LoVo (cell line): ENCODE measurements at regions not wholly inside any gene's neighbourhood (a gene's known extent, or its start where the extent isn't known, plus 50 kb on each side); places are given as distances from the start of the nearest gene placed in this dataset.
"Not testable (repeated sequence)": the region's sequence is repeated elsewhere in the genome, so short reads cannot be mapped to it uniquely, and the experiment has no call there.

ENCODE experiments used
- DNase-seq: peaks from one replicate; pipeline ENCODE4 v3.0.0-alpha.2; 2016; ENCODE audit warnings: low spot score

- no peak for DNase-seq
Measured at GRCh38 chr5:109574985-109575384, 114.7 kb upstream of the MAN2A1 start.

DNA sequence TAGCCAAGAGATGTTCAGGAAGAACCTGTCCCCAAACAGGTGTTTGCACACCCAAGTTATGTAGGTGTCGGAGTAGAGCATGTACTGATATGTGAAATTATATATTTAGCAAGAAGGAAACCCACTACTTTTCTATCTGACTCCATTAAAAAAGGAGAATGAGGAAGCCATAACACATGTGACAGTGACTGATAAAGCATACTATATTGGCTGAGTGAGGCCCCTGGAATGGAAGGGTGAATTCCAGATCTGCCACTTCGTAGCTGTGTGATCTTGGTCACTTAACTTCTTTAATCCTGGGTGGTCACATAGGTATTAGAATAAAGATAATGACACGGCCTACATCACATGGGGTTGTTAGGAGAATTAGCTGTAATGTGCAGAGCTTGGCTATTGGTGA lies 116.0 kb upstream of the MAN2A1 start:
- DNase-seq = no peak

DNA sequence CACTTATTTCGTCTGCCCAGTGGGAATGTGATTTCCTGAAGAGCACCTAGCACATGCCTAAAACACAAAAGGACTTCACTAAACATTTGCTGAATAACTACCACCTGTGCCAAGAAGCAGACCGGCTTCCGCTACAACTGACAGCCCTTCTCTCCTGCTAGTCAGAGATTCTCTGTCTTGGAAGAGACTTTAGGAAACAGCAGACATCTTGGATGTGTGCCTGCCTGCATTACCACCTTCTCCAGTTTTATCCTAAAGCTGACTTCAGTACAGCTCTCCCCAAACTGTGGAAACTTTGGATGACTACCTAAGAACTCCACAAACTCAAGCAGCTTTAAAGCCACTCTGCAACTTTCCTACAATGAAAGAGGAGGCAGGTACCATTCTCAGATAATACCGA lies 116.5 kb upstream of the MAN2A1 start:
- DNase-seq = no peak

DNA sequence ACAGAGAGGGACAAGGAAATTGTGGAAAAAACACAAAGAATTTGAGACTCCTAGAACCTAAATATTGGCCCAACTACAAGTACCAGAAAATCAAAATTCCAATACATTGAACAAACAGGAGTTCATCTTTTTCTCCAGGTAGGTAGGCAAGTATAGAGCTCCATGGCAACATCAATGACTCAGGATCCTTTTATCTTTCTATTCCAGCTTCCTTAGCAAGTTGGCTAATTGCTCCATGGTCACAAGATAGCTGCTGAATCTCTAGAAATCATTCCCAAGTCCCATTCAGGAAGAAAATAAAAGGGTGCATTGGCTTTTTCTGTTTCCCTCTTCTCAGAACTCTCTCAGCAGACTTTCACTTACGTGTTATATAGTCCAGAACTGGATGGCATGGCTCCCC lies 117.9 kb upstream of the MAN2A1 start:
- DNase-seq = no peak

- no peak for DNase-seq
Measured at GRCh38 chr5:109570362-109570874, 119.3 kb upstream of the MAN2A1 start.

DNA sequence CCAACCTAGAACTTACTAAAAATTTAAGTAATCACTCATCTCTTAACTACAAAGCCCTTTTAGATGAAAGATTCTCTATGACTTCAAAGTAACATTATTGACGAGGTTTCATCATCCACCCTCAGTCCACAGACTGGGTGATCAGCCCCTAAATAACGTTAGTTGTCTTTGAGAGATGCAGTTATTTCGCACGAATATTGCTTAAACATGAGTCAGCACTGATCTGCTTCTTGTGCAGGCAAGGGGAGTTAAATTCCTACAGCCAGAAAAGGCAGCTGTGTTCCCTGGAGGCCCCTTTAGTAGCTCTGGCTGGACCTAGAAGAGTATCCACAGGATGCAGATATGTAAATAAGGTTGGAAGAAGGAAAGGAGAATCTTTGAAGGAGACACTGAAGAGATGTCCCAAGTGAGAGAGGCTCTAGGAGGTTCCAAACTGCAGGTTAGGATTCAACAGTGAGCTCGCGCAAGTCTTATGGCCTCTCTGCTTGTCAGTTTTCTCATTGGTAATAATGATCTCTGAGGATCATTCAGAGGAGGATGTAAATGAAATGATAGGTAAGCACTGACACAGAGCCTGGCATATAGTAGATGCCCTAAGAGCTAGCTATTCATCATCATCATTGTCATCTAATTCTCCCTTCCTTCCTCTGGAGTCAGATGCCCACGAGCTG lies 122.2 kb upstream of the MAN2A1 start:
- no peak for DNase-seq

DNA sequence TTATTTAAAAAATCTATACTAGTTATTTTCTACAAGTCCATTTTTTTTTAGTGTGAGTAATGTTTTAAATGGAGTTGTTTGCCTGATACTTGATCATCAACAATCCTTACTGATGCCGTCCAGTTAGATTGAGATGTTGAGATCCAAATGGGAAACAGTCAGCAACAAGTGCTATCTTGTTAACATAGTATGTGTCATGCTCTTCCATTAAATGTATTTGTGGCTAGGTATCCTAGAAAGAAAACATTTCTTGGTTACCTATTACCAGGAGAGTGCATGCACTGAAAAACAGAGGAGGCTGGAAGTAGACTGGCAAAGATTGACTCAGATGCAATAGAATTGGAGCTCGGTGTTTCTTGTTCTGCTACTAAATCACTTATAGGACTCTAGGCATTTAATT lies 123.4 kb upstream of the MAN2A1 start:
- no peak for DNase-seq

GRCh38 chr5:109563739-109564138 lies 126.0 kb upstream of the MAN2A1 start:
- no peak for DNase-seq

- DNase-seq = no peak
Measured at GRCh38 chr5:109563189-109563588, 126.5 kb upstream of the MAN2A1 start.

DNA sequence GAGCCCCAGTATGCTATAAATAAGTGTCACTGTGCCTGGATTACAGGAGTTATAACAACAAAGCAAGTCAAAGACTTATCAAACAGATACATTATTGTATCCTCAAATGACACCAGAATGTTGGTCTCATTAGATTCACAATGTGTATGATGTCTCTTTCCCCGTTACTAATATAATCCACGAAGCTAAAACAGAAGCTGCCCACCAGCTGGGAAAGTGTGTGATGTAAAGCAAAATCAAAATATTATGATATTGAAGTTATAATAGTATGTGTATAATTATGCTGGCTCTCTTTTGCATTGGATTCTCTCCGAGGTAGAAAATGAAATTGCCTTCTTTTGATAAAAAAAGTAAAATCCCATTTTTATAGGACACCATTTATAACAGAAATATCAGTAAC lies 127.3 kb upstream of the MAN2A1 start:
- no peak for DNase-seq

GRCh38 chr5:109561447-109561846 lies 128.3 kb upstream of the MAN2A1 start:
- DNase-seq = no peak

DNA sequence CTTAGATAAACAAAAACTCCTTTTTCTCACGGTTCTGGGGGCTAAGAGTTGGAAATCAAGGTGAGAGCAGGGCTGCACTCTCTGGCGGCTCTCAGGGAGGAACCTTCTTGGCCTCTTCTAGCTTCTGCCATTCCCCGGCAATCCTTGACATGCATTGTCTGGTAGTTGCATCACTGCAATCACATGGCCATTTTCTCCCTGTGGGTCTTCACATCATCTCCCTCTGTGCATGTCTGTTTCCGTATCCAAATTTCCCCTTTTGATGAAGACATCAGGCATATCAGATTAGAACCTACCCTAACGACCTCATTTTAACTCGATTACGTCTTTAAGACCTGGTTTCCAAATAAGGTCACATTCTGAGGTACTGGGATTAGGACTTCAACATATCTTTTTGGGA lies 129.2 kb upstream of the MAN2A1 start:
- DNase-seq = no peak

- no peak for DNase-seq
Measured at GRCh38 chr5:109558952-109559351, 130.8 kb upstream of the MAN2A1 start.

GRCh38 chr5:109558364-109558763 lies 131.4 kb upstream of the MAN2A1 start:
- DNase-seq = no peak

GRCh38 chr5:109553846-109554245 lies 135.9 kb upstream of the MAN2A1 start:
- no peak for DNase-seq

DNA sequence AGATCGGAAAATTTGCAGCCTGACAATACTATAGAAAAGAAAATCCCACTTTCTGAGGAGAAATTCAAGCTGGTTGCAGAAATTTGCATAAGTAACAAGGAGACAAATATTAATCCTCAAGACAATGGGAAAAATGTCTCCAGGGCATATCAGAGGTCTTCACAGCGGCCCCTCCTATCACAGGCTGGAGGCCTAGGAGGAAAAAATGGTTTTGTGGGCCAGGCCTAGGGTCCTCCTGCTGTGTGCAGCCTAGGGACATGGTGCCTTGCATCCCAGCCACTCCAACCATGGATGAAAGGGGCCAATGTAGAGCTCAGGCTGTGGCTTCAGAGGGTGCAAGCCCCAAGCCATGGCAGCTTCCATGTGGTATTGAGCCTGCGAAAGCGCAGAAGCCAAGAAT lies 138.5 kb upstream of the MAN2A1 start:
- DNase-seq = not testable (repeated sequence)

DNA sequence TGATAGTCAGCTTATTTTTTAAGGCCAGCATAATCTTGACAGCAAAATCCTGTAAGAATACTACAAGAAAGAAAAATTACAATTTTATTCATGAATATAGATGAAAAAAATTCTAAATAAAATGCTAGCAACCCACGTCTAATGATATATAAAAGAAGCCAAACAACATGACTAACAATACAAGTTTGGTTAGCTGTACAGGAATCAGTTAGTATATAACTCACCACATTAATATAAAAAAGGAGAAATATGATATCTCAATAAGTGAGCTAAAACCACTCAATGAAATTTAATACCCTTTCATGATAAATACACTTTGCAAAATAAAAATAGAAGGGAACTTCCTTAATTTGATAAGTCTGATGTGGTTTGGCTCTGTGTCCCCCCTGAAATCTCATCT lies 139.7 kb upstream of the MAN2A1 start:
- no peak for DNase-seq

DNA sequence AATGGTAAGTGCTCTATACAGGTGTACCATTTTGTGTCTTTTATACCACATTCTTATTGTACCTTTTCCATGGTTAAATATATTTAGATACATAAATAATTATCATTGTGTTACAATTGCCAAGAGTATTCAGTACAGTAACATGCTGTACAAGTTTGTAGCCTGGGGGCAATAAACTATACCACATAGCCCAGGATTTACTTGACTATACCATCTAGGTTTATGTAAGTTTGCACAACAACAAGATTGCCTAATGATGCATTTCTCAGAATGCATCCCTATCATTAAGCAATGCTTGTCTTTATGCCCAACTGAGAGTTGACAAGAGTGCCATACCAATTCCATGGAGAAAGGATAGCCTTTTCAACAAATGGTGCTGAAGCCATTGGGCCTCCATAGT lies 136.7 kb upstream of the PJA2 start:
- DNase-seq = no peak

DNA sequence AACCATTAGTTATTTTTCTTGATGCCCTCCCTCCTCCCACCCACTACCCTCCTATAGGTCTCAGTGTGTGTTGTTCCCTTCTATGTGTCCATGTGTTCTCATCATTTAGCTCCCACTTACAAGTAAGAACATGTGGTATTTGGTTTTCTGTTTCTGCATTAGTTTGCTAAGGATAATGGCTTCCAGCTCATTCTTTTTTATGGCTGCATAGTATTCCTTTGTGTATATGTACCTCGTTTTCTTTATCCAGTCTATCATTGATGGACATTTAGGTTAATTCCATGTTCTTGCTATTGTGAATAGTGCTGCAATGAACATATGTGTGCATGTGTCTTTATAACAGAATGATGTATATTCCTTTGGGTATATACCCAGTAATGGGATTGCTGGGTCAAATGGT lies 135.1 kb upstream of the PJA2 start:
- DNase-seq = not testable (repeated sequence)

DNA sequence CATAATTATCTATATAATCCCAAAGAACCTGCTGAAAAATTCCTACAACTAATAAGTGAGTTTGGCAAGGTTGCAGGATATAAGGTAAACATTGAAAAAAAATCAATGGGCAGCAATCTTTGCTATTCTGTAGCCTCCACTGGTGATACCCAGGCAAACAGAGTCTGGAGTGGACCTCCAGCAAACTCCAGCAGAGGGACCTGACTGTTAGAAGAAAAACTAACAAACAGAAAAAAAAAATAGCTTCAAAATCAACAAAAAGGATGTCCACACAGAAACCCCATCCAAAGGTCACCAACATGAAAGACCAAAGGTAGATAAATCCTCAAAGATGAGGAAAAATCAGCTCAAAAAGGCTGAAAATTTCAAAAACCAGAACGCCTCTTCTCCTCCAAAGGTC lies 128.9 kb upstream of the PJA2 start:
- not testable (repeated sequence) for DNase-seq

GRCh38 chr5:109535090-109535489 lies 125.3 kb upstream of the PJA2 start:
- not testable (repeated sequence) for DNase-seq

DNA sequence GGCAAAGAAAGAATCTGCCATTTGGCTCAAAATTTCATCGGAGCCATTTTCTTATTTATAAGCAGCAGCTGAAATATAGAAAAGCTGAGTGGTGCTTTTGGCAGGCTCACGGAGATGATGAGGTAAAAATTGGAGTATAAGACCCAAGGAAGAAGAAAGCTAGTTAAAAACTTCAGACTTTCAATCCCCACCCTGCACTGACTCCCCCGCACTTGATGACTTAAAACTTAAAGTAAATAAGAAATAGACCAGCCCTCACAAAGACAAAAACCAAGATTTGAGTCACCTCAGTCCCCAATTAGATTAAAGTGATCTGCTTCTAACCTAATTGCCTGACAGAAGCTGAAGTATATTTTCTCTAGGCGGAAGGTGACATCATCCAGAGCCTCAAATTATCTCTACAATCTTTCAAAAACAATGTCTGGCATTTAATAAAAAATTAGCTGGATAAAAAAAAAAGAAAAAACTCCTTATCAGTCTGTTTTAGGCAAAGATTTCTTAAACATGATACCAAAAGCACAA lies 124.0 kb upstream of the PJA2 start:
- DNase-seq = no peak

GRCh38 chr5:109532773-109533364 lies 123.1 kb upstream of the PJA2 start:
- no peak for DNase-seq

- no peak for DNase-seq
Measured at GRCh38 chr5:109531262-109531661, 121.5 kb upstream of the PJA2 start.
